Left lung (tissue), 4 donors: ENCODE measurements at regions not wholly inside any gene's neighbourhood (a gene's known extent, or its start where the extent isn't known, plus 50 kb on each side); places are given as distances from the start of the nearest gene placed in this dataset.

Experiments used
- ATAC-seq: fragments of 200-7000 bp; cut with Tn5 transposase; one replicate; pipeline ENCODE4 v1.9.1; 2020; ENCODE audit warnings: moderate library complexity
- DNase-seq, 4 donors: peaks; one replicate each; pipeline ENCODE4 v3.0.0-alpha.2; 2013 to 2020
- H3K27ac ChIP-seq, 2 donors: fragments of 200-600 bp; sonication (generic) in 1 of 2; one replicate each; pipeline versions ENCODE4 v1.5.0 to v1.8.0; 2020 to 2021
- H3K27me3 ChIP-seq, 2 donors: fragments of 200-600 bp; sonication (generic) in 1 of 2; one replicate each; pipeline versions ENCODE4 v1.5.0 to v1.8.0; 2020 to 2021
- H3K36me3 ChIP-seq, 2 donors: fragments of 200-600 bp; sonication (generic) in 1 of 2; one replicate each; pipeline versions ENCODE4 v1.5.0 to v1.8.0; 2020 to 2021
- H3K4me1 ChIP-seq, 2 donors: fragments of 200-600 bp; one replicate each; pipeline ENCODE4 v1.8.0; 2021
- H3K4me3 ChIP-seq, 2 donors: fragments of 200-600 bp; sonication (generic) in 1 of 2; one replicate each; pipeline versions ENCODE4 v1.5.0 to v1.8.0; 2020 to 2021; ENCODE audit warnings: mild to moderate bottlenecking in 1 of 2
- H3K9me3 ChIP-seq, 2 donors: fragments of 200-600 bp; sonication (generic) in 1 of 2; one replicate each; pipeline versions ENCODE4 v1.5.0 to v1.8.0; 2020 to 2021
- CTCF ChIP-seq, 2 donors: fragments of 200-600 bp; sonication (generic) in 1 of 2; IDR thresholded peaks; one replicate each; pipeline versions ENCODE4 v1.5.0 to v1.8.0; 2021; ENCODE audit warnings: antibody characterized with exemption in 2 of 2
- intact Hi-C, 2 donors: fragments of 100-400 bp; cut with DNase I; formaldehyde crosslinking; loops; one replicate each; pipeline versions ENCODE4 v1.11.2 to v1.14.2; 2022
- donor health status: DM: no; HTN: yes; CAD: no.
- donor health status: DM: no; HTN: no; CAD: no.

GRCh38 chr4:19510993-19511392 is 740.7 kb upstream of the SLIT2 start:
- ATAC-seq (no peak), DNase-seq (no peak)
- H3K4me1 ChIP-seq: no peaks in the 10 kb centered on the region
- H3K36me3 ChIP-seq: no peaks in the 10 kb centered on the region
- no peaks in the 10 kb centered on the region for H3K27me3 ChIP-seq
- H3K27ac ChIP-seq: no peak overlapping the region
- H3K9me3 ChIP-seq: no peaks in the 10 kb centered on the region
- no peak for TF ChIP-seq CTCF (IDR thresholded peaks at IDR 0.05)
- H3K4me3 ChIP-seq: no peak overlapping the region
- intact Hi-C loops: no loop called here

GRCh38 chr4:19508442-19508841 is 743.3 kb upstream of the SLIT2 start:
- intact Hi-C loops: no loop called here
- no peak overlapping the region for H3K27ac ChIP-seq
- no peak overlapping the region for H3K4me3 ChIP-seq
- ATAC-seq: no peak
- H3K36me3 ChIP-seq: no peaks in the 10 kb centered on the region
- no peaks in the 10 kb centered on the region for H3K27me3 ChIP-seq
- no peak for DNase-seq
- no peak for TF ChIP-seq CTCF (IDR thresholded peaks at IDR 0.05)
- no peaks in the 10 kb centered on the region for H3K4me1 ChIP-seq
- H3K9me3 ChIP-seq: no peaks in the 10 kb centered on the region

GRCh38 chr4:19497705-19498104 is 754.0 kb upstream of the SLIT2 start:
- H3K9me3 ChIP-seq: no peaks in the 10 kb centered on the region
- no peaks in the 10 kb centered on the region for H3K36me3 ChIP-seq
- no peak for TF ChIP-seq CTCF (IDR thresholded peaks at IDR 0.05)
- ATAC-seq (no peak), DNase-seq (no peak)
- intact Hi-C loops: no loop called here
- H3K4me3 ChIP-seq: no peak overlapping the region
- H3K27ac ChIP-seq: no peak overlapping the region
- no peaks in the 10 kb centered on the region for H3K27me3 ChIP-seq
- no peaks in the 10 kb centered on the region for H3K4me1 ChIP-seq

- H3K9me3 ChIP-seq: no peaks in the 10 kb centered on the region
- TF ChIP-seq CTCF (IDR thresholded peaks at IDR 0.05): no peak
- H3K4me3 ChIP-seq: no peak overlapping the region
- H3K4me1 ChIP-seq: no peaks in the 10 kb centered on the region
- H3K36me3 ChIP-seq: no peaks in the 10 kb centered on the region
- ATAC-seq (no peak), DNase-seq (no peak)
- no peak overlapping the region for H3K27ac ChIP-seq
- intact Hi-C loops: no loop called here
- H3K27me3 ChIP-seq: no peaks in the 10 kb centered on the region
Observed at GRCh38 chr4:19496756-19497155, 754.9 kb upstream of the SLIT2 start.

- Histone ChIP-seq H3K36me3 (no peaks in the 10 kb centered on the region), H3K27me3 (no peaks in the 10 kb centered on the region), H3K4me3 (no peak overlapping the region), H3K9me3 (no peaks in the 10 kb centered on the region), H3K4me1 (no peaks in the 10 kb centered on the region), H3K27ac (no peak overlapping the region)
- no peak for ATAC-seq
- intact Hi-C loops: no loop called here
- no peak for DNase-seq
- no peak for TF ChIP-seq CTCF (IDR thresholded peaks at IDR 0.05)
Observed at GRCh38 chr4:19494961-19495360, 756.7 kb upstream of the SLIT2 start.
